GM23248 (cell line): ENCODE measurements at regions not wholly inside any gene's neighbourhood (a gene's known extent, or its start where the extent isn't known, plus 50 kb on each side); places are given as distances from the start of the nearest gene placed in this dataset.
A peak's percentile ranks its signal among the peaks of the same experiment; 100 is the strongest.

Source experiments
- DNase-seq: peaks from one replicate; pipeline ENCODE4 v3.0.0-alpha.2; 2015
- H2AFZ ChIP-seq: fragments of 200-600 bp; sonication (generic); 2 replicates; pipeline ENCODE4 v1.6.1; 2016; ENCODE audit warnings: antibody characterized with exemption
- H3F3A ChIP-seq: fragments of 200-600 bp; sonication (generic); 2 replicates; pipeline ENCODE4 v1.6.1; 2016; ENCODE audit warnings: mild to moderate bottlenecking, antibody characterized with exemption, mixed run types; ENCODE audit not compliant: insufficient read depth
- H3K27ac ChIP-seq: fragments of 200-600 bp; sonication (generic); 2 replicates; pipeline ENCODE4 v1.5.1; 2016; ENCODE audit warnings: mild to moderate bottlenecking
- H3K27me3 ChIP-seq: fragments of 200-600 bp; sonication (generic); replicated peaks from 2 replicates; pipeline ENCODE4 v1.6.1; 2016; ENCODE audit warnings: mild to moderate bottlenecking; ENCODE audit not compliant: insufficient read depth
- H3K36me3 ChIP-seq: fragments of 200-600 bp; sonication (generic); 2 replicates; pipeline ENCODE4 v1.6.1; 2016; ENCODE audit warnings: low read depth, mild to moderate bottlenecking
- H3K4me1 ChIP-seq: fragments of 200-600 bp; sonication (generic); 2 replicates; pipeline ENCODE4 v1.6.1; 2016; ENCODE audit warnings: mild to moderate bottlenecking; ENCODE audit not compliant: insufficient read depth
- H3K4me2 ChIP-seq: fragments of 200-600 bp; sonication (generic); one replicate; pipeline ENCODE4 v1.6.1; 2016; ENCODE audit warnings: mild to moderate bottlenecking; ENCODE audit not compliant: unreplicated experiment
- H3K4me3 ChIP-seq: fragments of 200-600 bp; sonication (generic); 2 replicates; pipeline ENCODE4 v1.5.1; 2016; ENCODE audit warnings: mild to moderate bottlenecking
- H3K79me2 ChIP-seq: fragments of 200-600 bp; sonication (generic); 2 replicates; pipeline ENCODE4 v1.6.1; 2016; ENCODE audit warnings: mild to moderate bottlenecking; ENCODE audit not compliant: insufficient read depth
- H3K9ac ChIP-seq: fragments of 200-600 bp; sonication (generic); 2 replicates; pipeline ENCODE4 v1.6.1; 2016; ENCODE audit warnings: mild to moderate bottlenecking
- H3K9me2 ChIP-seq: fragments of 200-600 bp; sonication (generic); 2 replicates; pipeline ENCODE4 v1.6.1; 2016; ENCODE audit warnings: mixed run types, mild to moderate bottlenecking, moderate library complexity; ENCODE audit not compliant: insufficient read depth
- H3K9me3 ChIP-seq: fragments of 200-600 bp; sonication (generic); one replicate; pipeline ENCODE4 v1.6.1; 2017; ENCODE audit warnings: low read depth
- H4K20me1 ChIP-seq: fragments of 200-600 bp; sonication (generic); 2 replicates; pipeline ENCODE4 v1.6.0; 2016; ENCODE audit not compliant: insufficient read depth
- EZH2 ChIP-seq: fragments of 200-600 bp; sonication (generic); IDR thresholded peaks from 2 replicates; pipeline ENCODE4 v1.6.1; 2018; ENCODE audit warnings: antibody characterized with exemption, mild to moderate bottlenecking; ENCODE audit not compliant: insufficient read depth, poor library complexity, severe bottlenecking
- EZH2phosphoT487 ChIP-seq: fragments of 200-600 bp; sonication (generic); IDR thresholded peaks from 2 replicates; pipeline ENCODE4 v1.6.1; 2018; ENCODE audit warnings: antibody characterized with exemption, moderate library complexity, mild to moderate bottlenecking, low read depth; ENCODE audit not compliant: insufficient read depth
- WGBS, 2 experiments: methylation state at CpG; one replicate each; pipeline ENCODE4 v1.1.6; 2015 to 2017; ENCODE audit warnings: low lambda C conversion rate in 2 of 2, low coverage in 1 of 2; ENCODE audit errors: missing lambda C conversion rate in 2 of 2; 5-methylcytosine and 5-hydroxymethylcytosine counted together
- in situ Hi-C: fragments of 300-500 bp; cut with MboI; formaldehyde crosslinking; loops from 2 replicates; pipeline ENCODE4 v1.15.0; 2020

- in situ Hi-C loops, result no loop called here
- Histone ChIP-seq H4K20me1 (no peaks in the 10 kb centered on the region), H3K36me3 (no peaks in the 10 kb centered on the region), H3K4me2 (no peak overlapping the region), H3F3A (no peaks in the 10 kb centered on the region), H3K79me2 (no peaks in the 10 kb centered on the region), H3K9ac (no peak overlapping the region), H3K9me2 (no peaks in the 10 kb centered on the region), H3K4me1 (peaks cover 8% of the 10 kb centered on the region), H3K4me3 (no peak overlapping the region), H2AFZ (no peak overlapping the region), H3K9me3 (no peaks in the 10 kb centered on the region), H3K27ac (no peak overlapping the region), H3K27me3 (no peaks in the 10 kb centered on the region)
- DNase-seq, result no peak
- TF ChIP-seq EZH2phosphoT487 (no peak), EZH2 (no peak)
- 80 to 85% methylated on average over 4 of the region's 4 CpGs for WGBS, 2 experiments
Observed at GRCh38 chr11:95674657-95675358, 114.8 kb downstream of the FAM76B start.

DNA sequence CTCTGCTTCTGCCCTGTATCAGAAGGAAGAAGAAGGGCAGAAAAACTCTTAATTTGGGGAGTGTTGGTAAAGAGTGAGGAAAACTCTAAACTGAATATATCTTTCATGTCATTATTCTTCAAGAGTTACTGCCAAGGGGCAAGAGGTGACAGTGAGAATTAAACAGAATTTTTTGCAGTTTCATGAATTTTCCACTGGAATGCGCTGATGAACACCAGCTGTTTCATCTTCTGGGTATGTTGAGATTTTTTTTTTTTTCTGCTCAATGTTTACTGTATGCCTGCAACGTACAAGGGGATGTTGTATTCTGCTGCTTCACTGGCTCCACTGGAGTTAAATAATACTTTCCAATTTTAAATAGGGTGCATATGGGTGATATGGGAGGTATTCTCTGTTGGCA lies 117.8 kb downstream of the FAM76B start:
- H4K20me1 ChIP-seq, result no peaks in the 10 kb centered on the region
- H3K9me3 ChIP-seq, result no peaks in the 10 kb centered on the region
- peak; percentile 33 for DNase-seq
- no peak overlapping the region for H3K4me3 ChIP-seq
- no peaks in the 10 kb centered on the region for H3K79me2 ChIP-seq
- H3K27ac ChIP-seq, result no peak overlapping the region
- no peaks in the 10 kb centered on the region for H3K27me3 ChIP-seq
- no peaks in the 10 kb centered on the region for H3K36me3 ChIP-seq
- in situ Hi-C loops, result no loop called here
- H3K9me2 ChIP-seq, result no peaks in the 10 kb centered on the region
- peak overlapping the region; percentile 30; the same call in 1 of the 2 replicates for H2AFZ ChIP-seq
- TF ChIP-seq EZH2phosphoT487, result no peak
- no peak for TF ChIP-seq EZH2
- H3K4me1 ChIP-seq, result peaks cover 8% of the 10 kb centered on the region; the same call in 1 of the 2 replicates
- WGBS, 2 experiments, result 5 to 11% methylated on average over 2 of the region's 2 CpGs
- H3K9ac ChIP-seq, result no peak overlapping the region
- H3F3A ChIP-seq, result no peaks in the 10 kb centered on the region
- peak overlapping the region; percentile 35 for H3K4me2 ChIP-seq

GRCh38 chr11:95668131-95668530 lies 121.5 kb downstream of the FAM76B start:
- Histone ChIP-seq H3K36me3 (no peaks in the 10 kb centered on the region), H3K9ac (no peak overlapping the region), H3K4me1 (peaks cover 8% of the 10 kb centered on the region; the same call in 1 of the 2 replicates), H3K4me3 (no peak overlapping the region), H3K79me2 (no peaks in the 10 kb centered on the region), H3K9me2 (no peaks in the 10 kb centered on the region), H3F3A (no peaks in the 10 kb centered on the region), H3K4me2 (no peak overlapping the region), H3K9me3 (no peaks in the 10 kb centered on the region), H3K27me3 (no peaks in the 10 kb centered on the region), H2AFZ (no peak overlapping the region), H3K27ac (no peak overlapping the region), H4K20me1 (no peaks in the 10 kb centered on the region)
- in situ Hi-C loops, result no loop called here
- DNase-seq, result no peak
- 56 to 62% methylated on average over 3 of the region's 3 CpGs for WGBS, 2 experiments
- TF ChIP-seq EZH2 (no peak), EZH2phosphoT487 (no peak)

DNA sequence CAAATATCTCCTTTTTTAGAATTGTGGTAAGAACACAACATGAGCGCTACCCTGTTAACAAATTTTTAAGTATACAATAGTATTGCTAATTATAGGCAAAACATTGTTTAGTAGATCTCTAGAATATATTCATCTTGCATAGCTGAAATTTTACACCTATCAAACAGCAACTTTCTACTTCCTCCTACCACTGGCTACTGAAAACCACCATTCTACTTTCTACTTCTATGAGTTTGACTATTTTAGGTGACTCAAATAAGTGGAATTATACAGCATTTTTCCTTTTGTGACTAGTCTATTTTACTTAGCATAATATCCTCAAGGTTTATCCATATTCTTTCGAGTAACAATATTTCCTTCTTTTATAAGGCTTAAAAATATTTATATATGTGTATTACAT lies 128.4 kb downstream of the FAM76B start:
- Histone ChIP-seq H4K20me1 (no peaks in the 10 kb centered on the region), H2AFZ (no peak overlapping the region), H3K9ac (no peak overlapping the region), H3K27ac (no peak overlapping the region), H3K4me2 (no peak overlapping the region), H3K4me3 (no peak overlapping the region), H3K9me2 (no peaks in the 10 kb centered on the region), H3F3A (peaks cover 8% of the 10 kb centered on the region), H3K36me3 (no peaks in the 10 kb centered on the region), H3K9me3 (no peaks in the 10 kb centered on the region), H3K79me2 (no peaks in the 10 kb centered on the region), H3K27me3 (no peaks in the 10 kb centered on the region), H3K4me1 (peaks cover 16% of the 10 kb centered on the region)
- in situ Hi-C loops, result no loop called here
- TF ChIP-seq EZH2phosphoT487 (no peak), EZH2 (no peak)
- WGBS, 2 experiments, result 97 to 99% methylated on average over 2 of the region's 2 CpGs
- peak; percentile 27 for DNase-seq
